Type B pancreatic cell (in vitro differentiated cells): ENCODE measurements at regions not wholly inside any gene's neighbourhood (a gene's known extent, or its start where the extent isn't known, plus 50 kb on each side); places are given as distances from the start of the nearest gene placed in this dataset.

Experiments used
- DNase-seq: peaks from one replicate; pipeline ENCODE4 v3.0.0; 2021; ENCODE audit warnings: mixed read lengths; ENCODE audit not compliant: unreplicated experiment; ENCODE audit errors: extremely low spot score
- H3K27ac Mint-ChIP-seq: 2 replicates; pipeline ENCODE4 v1.8.0; 2021; ENCODE audit warnings: mild to moderate bottlenecking, mixed read lengths
- H3K27me3 Mint-ChIP-seq: 2 replicates; pipeline ENCODE4 v1.8.0; 2021; ENCODE audit warnings: mixed read lengths
- H3K36me3 Mint-ChIP-seq: 2 replicates; pipeline ENCODE4 v1.8.0; 2021; ENCODE audit warnings: mixed read lengths
- H3K4me1 Mint-ChIP-seq: one replicate; pipeline ENCODE4 v1.8.0; 2021; ENCODE audit warnings: mixed read lengths; ENCODE audit not compliant: unreplicated experiment
- H3K4me3 Mint-ChIP-seq: 2 replicates; pipeline ENCODE4 v1.8.0; 2021; ENCODE audit warnings: mild to moderate bottlenecking, mixed read lengths
- H3K9me3 Mint-ChIP-seq: 2 replicates; pipeline ENCODE4 v1.8.0; 2021; ENCODE audit warnings: mixed read lengths
- CTCF ChIP-seq: fragments of 200-600 bp; sonication (generic); conservative IDR thresholded peaks from 2 replicates; pipeline ENCODE4 v1.5.0; 2021; ENCODE audit warnings: antibody characterized with exemption, mild to moderate bottlenecking

DNA sequence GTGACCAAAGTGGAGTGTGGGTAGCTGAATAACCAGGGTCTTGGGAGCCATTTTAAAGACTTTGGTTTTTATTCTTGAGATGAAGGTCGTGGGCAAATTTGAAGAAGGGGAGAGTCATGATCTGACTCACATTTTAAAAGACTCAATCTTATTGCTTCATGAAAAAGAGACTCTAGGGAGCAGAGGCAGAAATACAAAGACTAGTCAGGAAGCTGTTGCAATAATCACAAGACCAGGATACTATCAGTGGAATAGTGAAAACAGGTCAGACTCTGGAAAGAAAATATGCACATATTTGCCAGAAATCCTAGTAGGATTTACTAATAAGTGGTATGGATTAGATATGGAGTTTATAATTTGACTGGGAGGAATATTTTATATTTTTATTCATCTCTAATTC lies 448.4 kb downstream of the RAPGEF2 start:
- no peak for DNase-seq
- Mint-ChIP-seq H3K27ac (no peak overlapping the region), H3K9me3 (no peaks in the 10 kb centered on the region), H3K36me3 (no peaks in the 10 kb centered on the region), H3K4me1 (no peaks in the 10 kb centered on the region), H3K27me3 (no peaks in the 10 kb centered on the region), H3K4me3 (no peak overlapping the region)
- no peak for TF ChIP-seq CTCF

DNA sequence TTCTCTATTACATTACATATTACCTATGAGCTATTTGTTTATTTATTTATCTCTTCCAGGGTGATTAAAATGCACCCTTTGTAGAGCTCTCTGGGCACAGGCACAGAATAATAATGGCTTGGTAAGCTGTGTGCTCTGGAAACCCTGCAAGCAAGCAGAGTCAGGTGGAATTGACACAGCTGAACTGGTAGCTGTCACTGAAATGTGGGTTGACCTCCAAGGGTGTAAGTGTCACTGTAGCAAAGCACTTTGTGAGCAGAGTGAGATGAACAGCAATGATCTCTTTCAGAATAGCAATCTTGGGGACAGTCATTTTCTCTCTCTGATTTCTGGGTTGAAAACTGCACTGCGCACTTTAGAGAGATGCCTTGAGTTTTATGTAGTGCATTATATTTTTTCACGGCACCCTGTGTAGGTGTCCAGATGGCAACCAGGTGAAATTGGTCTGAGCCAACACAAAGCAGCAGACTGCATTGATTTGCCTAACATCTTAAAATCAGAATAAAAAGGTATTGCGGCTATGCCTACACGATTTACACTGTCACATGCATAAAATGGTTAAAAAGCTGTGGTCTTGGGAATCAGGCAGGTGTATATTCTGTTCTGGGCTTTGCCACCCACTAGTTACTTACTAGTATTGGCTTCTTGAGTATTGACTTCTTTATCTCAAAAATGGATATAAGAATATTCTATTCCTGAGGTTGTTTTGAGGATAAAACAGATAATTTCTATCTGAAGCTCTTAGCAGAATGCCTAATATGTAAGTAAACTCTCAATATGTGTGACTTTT lies 450.3 kb downstream of the RAPGEF2 start:
- H3K27me3 Mint-ChIP-seq = no peaks in the 10 kb centered on the region
- H3K27ac Mint-ChIP-seq = no peak overlapping the region
- H3K4me1 Mint-ChIP-seq = no peaks in the 10 kb centered on the region
- no peaks in the 10 kb centered on the region for H3K36me3 Mint-ChIP-seq
- no peak for DNase-seq
- H3K9me3 Mint-ChIP-seq = no peaks in the 10 kb centered on the region
- H3K4me3 Mint-ChIP-seq = no peak overlapping the region
- no peak for TF ChIP-seq CTCF

DNA sequence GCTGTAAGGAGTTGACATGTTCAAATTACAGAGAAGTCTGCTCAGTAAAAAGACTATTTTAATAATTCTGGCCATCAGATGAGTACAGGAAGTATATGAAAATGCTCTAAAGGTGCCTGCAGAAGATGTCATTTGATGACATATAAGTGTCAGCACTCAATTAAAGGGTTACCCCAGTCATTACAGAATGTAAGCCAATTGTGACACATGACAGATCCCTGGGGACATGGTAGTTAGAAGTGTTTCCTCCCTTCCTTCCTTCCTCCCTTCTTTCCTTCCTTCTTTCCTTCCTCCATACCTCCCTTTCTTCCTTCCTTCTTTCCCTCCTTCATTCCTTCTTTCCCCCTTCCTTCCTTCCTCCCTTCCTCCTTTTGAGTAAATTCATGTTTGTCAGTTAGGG lies 453.0 kb downstream of the RAPGEF2 start:
- H3K27ac Mint-ChIP-seq = no peak overlapping the region
- no peaks in the 10 kb centered on the region for H3K36me3 Mint-ChIP-seq
- DNase-seq = no peak
- no peaks in the 10 kb centered on the region for H3K4me1 Mint-ChIP-seq
- TF ChIP-seq CTCF = no peak
- no peak overlapping the region for H3K4me3 Mint-ChIP-seq
- no peaks in the 10 kb centered on the region for H3K9me3 Mint-ChIP-seq
- no peaks in the 10 kb centered on the region for H3K27me3 Mint-ChIP-seq

- H3K36me3 Mint-ChIP-seq = no peaks in the 10 kb centered on the region
- no peak overlapping the region for H3K27ac Mint-ChIP-seq
- H3K27me3 Mint-ChIP-seq = no peaks in the 10 kb centered on the region
- TF ChIP-seq CTCF = no peak
- no peaks in the 10 kb centered on the region for H3K9me3 Mint-ChIP-seq
- H3K4me1 Mint-ChIP-seq = no peaks in the 10 kb centered on the region
- DNase-seq = no peak
- H3K4me3 Mint-ChIP-seq = no peak overlapping the region
Measured at GRCh38 chr4:159562366-159562765, 459.5 kb downstream of the RAPGEF2 start.

- Mint-ChIP-seq H3K27ac (no peak overlapping the region), H3K4me3 (no peak overlapping the region), H3K9me3 (no peaks in the 10 kb centered on the region), H3K36me3 (no peaks in the 10 kb centered on the region), H3K4me1 (no peaks in the 10 kb centered on the region), H3K27me3 (no peaks in the 10 kb centered on the region)
- no peak for DNase-seq
- no peak for TF ChIP-seq CTCF
Measured at GRCh38 chr4:159563257-159563656, 460.4 kb downstream of the RAPGEF2 start.
